Liver (tissue), 2 donors: ENCODE measurements at regions not wholly inside any gene's neighbourhood (a gene's known extent, or its start where the extent isn't known, plus 50 kb on each side); places are given as distances from the start of the nearest gene placed in this dataset.

Experiments used
- EGR1 ChIP-seq, 2 donors: IDR thresholded peaks; 2 replicates each; pipeline ENCODE4 v1.6.1; 2016 to 2018; ENCODE audit warnings: antibody characterized with exemption in 2 of 2, low read depth in 2 of 2
- TAF1 ChIP-seq: conservative IDR thresholded peaks from 2 replicates; pipeline ENCODE4 v1.6.1; 2016; ENCODE audit warnings: antibody characterized with exemption, mild to moderate bottlenecking
- YY1 ChIP-seq: IDR thresholded peaks from 2 replicates; pipeline ENCODE4 v1.6.1; 2016; ENCODE audit warnings: antibody characterized with exemption, mild to moderate bottlenecking
- donor health status: healthy.

DNA sequence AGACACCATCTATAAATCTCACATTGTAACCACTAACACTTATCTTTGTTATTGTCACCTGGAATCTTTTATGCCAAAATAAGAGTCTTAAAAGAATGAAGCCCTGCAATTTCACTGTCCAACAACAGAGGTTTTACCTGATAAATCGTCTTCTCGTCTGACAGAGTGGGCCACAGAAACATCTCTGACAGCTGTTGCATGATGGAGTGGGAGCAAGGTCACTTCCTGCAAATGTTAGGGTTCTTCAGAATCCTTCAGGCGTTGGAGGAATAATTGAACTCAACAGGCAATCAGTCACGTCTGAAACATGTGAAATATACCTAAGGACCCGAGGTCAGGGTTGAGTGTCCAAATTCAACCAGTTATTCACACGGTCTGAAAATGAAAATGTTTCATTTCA is 353.6 kb downstream of the TRIML1 start:
- TF ChIP-seq YY1 (no peak), EGR1 (IDR thresholded peaks at IDR 0.05; ENCODE audit: low read depth in 2 of 2) (no peak), TAF1 (no peak)
